Transverse colon (tissue), 3 donors: ENCODE measurements at regions not wholly inside any gene's neighbourhood (a gene's known extent, or its start where the extent isn't known, plus 50 kb on each side); places are given as distances from the start of the nearest gene placed in this dataset.

Source experiments
- POLR2A ChIP-seq: fragments of 450-650 bp; IDR thresholded peaks from one replicate; pipeline ENCODE4 v1.6.1; 2016; ENCODE audit warnings: antibody characterized with exemption, mild to moderate bottlenecking, moderate library complexity
- TF ChIP-seq, protein P1 (sequence below), 5 experiments: fragments of 200-600 bp in 3 of 5; fragments of 450-650 bp in 2 of 5; sonication (generic) in 3 of 5; IDR thresholded peaks; 1 replicate in 2 of 5; 2 replicates in 3 of 5; pipeline ENCODE4 v1.5.1; 2016 to 2017; ENCODE audit warnings: antibody characterized with exemption in 5 of 5, inconsistent platforms in 3 of 5, mild to moderate bottlenecking in 2 of 5, moderate library complexity in 1 of 5

DNA sequence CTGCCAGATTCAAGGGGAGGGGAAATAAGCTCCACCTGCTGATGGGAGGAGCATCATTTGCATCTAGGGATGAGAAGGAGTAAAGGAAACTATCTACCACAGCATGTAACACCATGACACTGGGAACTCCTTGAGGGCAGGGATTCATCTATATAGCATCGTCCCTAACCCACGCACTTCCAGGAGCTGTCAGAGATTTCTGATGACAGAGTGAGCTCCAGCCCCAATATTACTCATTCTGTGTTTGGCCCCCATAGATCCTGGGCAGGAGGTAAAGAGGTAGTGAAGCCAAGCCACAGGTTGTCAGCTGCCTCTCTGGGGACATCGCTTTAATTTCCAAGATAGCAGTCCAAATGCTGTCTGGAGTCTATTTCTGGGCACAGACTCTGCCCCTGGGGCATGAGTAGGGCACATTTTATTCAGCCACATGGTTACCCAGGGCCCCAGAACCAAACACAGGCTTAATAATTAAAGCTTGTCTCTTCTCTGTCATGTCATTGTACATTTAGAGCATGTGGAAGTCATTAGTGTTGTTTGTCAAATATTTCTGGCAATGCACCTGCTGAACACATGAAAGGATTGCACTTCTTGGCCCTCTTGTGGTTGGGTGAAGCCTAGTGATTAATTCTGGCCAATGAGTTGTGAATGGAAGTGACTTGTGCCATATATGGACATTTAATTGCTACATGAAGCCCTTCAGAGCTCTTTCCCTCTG is 105.9 kb upstream of the POU3F1 start:
- TF ChIP-seq, protein P1, sequence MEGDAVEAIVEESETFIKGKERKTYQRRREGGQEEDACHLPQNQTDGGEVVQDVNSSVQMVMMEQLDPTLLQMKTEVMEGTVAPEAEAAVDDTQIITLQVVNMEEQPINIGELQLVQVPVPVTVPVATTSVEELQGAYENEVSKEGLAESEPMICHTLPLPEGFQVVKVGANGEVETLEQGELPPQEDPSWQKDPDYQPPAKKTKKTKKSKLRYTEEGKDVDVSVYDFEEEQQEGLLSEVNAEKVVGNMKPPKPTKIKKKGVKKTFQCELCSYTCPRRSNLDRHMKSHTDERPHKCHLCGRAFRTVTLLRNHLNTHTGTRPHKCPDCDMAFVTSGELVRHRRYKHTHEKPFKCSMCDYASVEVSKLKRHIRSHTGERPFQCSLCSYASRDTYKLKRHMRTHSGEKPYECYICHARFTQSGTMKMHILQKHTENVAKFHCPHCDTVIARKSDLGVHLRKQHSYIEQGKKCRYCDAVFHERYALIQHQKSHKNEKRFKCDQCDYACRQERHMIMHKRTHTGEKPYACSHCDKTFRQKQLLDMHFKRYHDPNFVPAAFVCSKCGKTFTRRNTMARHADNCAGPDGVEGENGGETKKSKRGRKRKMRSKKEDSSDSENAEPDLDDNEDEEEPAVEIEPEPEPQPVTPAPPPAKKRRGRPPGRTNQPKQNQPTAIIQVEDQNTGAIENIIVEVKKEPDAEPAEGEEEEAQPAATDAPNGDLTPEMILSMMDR (IDR thresholded peaks at IDR 0.05), result no peak
- no peak for TF ChIP-seq POLR2A
